Type B pancreatic cell (in vitro differentiated cells): ENCODE measurements at regions not wholly inside any gene's neighbourhood (a gene's known extent, or its start where the extent isn't known, plus 50 kb on each side); places are given as distances from the start of the nearest gene placed in this dataset.

Experiments used
- DNase-seq: peaks from one replicate; pipeline ENCODE4 v3.0.0; 2021; ENCODE audit warnings: mixed read lengths; ENCODE audit not compliant: unreplicated experiment; ENCODE audit errors: extremely low spot score
- H3K27ac Mint-ChIP-seq: 2 replicates; pipeline ENCODE4 v1.8.0; 2021; ENCODE audit warnings: mild to moderate bottlenecking, mixed read lengths
- H3K27me3 Mint-ChIP-seq: 2 replicates; pipeline ENCODE4 v1.8.0; 2021; ENCODE audit warnings: mixed read lengths
- H3K36me3 Mint-ChIP-seq: 2 replicates; pipeline ENCODE4 v1.8.0; 2021; ENCODE audit warnings: mixed read lengths
- H3K4me1 Mint-ChIP-seq: one replicate; pipeline ENCODE4 v1.8.0; 2021; ENCODE audit warnings: mixed read lengths; ENCODE audit not compliant: unreplicated experiment
- H3K4me3 Mint-ChIP-seq: 2 replicates; pipeline ENCODE4 v1.8.0; 2021; ENCODE audit warnings: mild to moderate bottlenecking, mixed read lengths
- H3K9me3 Mint-ChIP-seq: 2 replicates; pipeline ENCODE4 v1.8.0; 2021; ENCODE audit warnings: mixed read lengths
- CTCF ChIP-seq: fragments of 200-600 bp; sonication (generic); conservative IDR thresholded peaks from 2 replicates; pipeline ENCODE4 v1.5.0; 2021; ENCODE audit warnings: antibody characterized with exemption, mild to moderate bottlenecking

GRCh38 chr5:3844266-3844665, 248.6 kb downstream of the IRX1 start:
- no peak for TF ChIP-seq CTCF
- no peaks in the 10 kb centered on the region for H3K36me3 Mint-ChIP-seq
- peaks cover 9% of the 10 kb centered on the region for H3K4me1 Mint-ChIP-seq
- peaks cover 41% of the 10 kb centered on the region for H3K27me3 Mint-ChIP-seq
- no peak overlapping the region for H3K4me3 Mint-ChIP-seq
- no peak for DNase-seq
- H3K9me3 Mint-ChIP-seq = peaks cover 13% of the 10 kb centered on the region
- no peak overlapping the region for H3K27ac Mint-ChIP-seq

DNA sequence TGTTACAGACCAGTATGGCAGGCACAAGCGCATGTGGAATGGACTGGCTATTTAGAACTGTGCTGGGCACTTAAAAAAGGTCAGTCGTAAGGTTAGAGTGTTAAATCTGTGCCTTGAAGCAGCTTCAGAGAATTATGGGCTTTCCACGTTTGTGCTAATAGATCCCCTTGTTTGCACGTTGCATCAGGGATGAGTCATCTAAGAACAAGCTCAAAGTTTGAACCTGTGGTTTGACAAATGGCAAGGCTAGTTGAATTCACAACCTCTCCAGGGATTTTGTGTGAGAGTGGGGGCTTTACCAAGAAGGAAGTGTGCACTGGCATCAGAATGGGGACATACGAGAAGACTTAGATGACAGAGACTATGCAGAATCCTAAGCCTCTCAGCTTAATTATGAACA, 249.6 kb downstream of the IRX1 start:
- no peak overlapping the region for H3K27ac Mint-ChIP-seq
- no peaks in the 10 kb centered on the region for H3K36me3 Mint-ChIP-seq
- TF ChIP-seq CTCF = no peak
- peaks cover 13% of the 10 kb centered on the region for H3K9me3 Mint-ChIP-seq
- peaks cover 41% of the 10 kb centered on the region for H3K27me3 Mint-ChIP-seq
- peaks cover 9% of the 10 kb centered on the region for H3K4me1 Mint-ChIP-seq
- H3K4me3 Mint-ChIP-seq = no peak overlapping the region
- DNase-seq = no peak

DNA sequence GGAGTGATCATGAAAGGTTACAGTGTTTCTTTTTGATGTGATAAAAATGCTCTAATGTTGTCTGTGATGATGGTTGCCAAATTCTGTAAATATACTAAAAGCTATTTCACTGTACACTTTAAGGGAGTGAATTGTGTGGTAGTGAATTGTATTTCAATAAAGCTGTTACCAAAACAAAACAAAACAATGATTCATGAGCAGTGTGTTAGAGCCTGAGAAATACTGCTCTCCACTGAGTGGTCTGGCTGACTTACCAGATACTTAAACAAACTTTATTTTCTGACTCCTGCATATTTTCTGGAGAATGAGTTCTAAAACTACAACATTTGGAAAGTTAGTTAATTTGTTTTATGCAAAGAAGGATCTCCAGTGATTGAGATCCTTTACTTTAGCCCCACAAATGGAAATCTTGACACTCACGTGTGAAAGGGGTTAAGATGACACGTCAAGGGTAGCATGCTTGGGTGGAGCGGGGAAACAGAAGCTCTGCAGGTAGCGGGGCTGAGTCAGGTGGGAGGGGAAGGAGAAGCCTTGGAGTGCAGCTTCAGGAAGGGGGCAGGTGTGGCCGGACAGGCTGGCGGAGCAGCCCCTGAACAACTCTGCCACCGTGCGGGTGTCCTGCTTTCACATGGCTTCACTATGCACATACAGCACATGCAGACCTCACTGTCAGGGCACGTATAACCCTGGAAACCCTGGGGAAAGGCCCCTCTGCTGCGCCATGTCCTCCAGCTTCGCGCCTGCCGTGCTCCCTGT, 256.7 kb downstream of the IRX1 start:
- H3K9me3 Mint-ChIP-seq = no peaks in the 10 kb centered on the region
- TF ChIP-seq CTCF = no peak
- no peak for DNase-seq
- peaks cover 53% of the 10 kb centered on the region for H3K27me3 Mint-ChIP-seq
- H3K4me1 Mint-ChIP-seq = peaks cover 6% of the 10 kb centered on the region
- H3K4me3 Mint-ChIP-seq = no peak overlapping the region
- H3K36me3 Mint-ChIP-seq = no peaks in the 10 kb centered on the region
- H3K27ac Mint-ChIP-seq = no peak overlapping the region

- no peaks in the 10 kb centered on the region for H3K36me3 Mint-ChIP-seq
- peaks cover 6% of the 10 kb centered on the region for H3K4me1 Mint-ChIP-seq
- peaks cover 51% of the 10 kb centered on the region for H3K27me3 Mint-ChIP-seq
- no peak overlapping the region for H3K4me3 Mint-ChIP-seq
- no peaks in the 10 kb centered on the region for H3K9me3 Mint-ChIP-seq
- H3K27ac Mint-ChIP-seq = no peak overlapping the region
- no peak for DNase-seq
- no peak for TF ChIP-seq CTCF
Measured at GRCh38 chr5:3853362-3853761, 257.7 kb downstream of the IRX1 start.

GRCh38 chr5:3854188-3854821, 258.7 kb downstream of the IRX1 start:
- TF ChIP-seq CTCF = no peak
- Mint-ChIP-seq H3K36me3 (no peaks in the 10 kb centered on the region), H3K27me3 (peaks cover 52% of the 10 kb centered on the region), H3K4me3 (no peak overlapping the region), H3K9me3 (no peaks in the 10 kb centered on the region), H3K4me1 (peaks cover 6% of the 10 kb centered on the region), H3K27ac (no peak overlapping the region)
- DNase-seq = no peak
